ENCODE measurements at regions not wholly inside any gene's neighbourhood (a gene's known extent, or its start where the extent isn't known, plus 50 kb on each side); places are given as distances from the start of the nearest gene placed in this dataset.

DNA sequence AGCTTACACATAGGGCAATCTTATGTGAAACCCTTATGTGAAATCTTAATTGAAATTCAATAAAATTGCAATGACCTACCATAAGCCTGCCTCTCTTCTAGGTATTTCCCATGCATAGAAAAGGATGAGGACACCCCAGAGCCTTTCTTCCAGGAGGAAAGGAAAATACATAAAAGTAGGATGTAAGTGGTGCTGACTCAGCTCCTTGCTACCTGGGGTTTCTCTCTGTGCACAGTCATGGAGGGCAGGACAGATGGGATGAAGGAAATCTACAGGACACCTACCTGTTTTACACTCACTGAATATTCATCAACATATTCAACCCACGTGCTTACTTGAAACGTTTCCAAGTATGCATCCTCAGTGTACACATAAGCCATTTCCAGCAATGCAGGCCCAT lies 1299.2 kb upstream of the SLC10A2 start:
- in situ Hi-C loops (cut with HindIII; ENCODE audit: low sequenced_read_pairs) = loop anchor here (5.0 kb wide), 1 partner anchor 48 kb away; no protein-coding TSS in a partner anchor

DNA sequence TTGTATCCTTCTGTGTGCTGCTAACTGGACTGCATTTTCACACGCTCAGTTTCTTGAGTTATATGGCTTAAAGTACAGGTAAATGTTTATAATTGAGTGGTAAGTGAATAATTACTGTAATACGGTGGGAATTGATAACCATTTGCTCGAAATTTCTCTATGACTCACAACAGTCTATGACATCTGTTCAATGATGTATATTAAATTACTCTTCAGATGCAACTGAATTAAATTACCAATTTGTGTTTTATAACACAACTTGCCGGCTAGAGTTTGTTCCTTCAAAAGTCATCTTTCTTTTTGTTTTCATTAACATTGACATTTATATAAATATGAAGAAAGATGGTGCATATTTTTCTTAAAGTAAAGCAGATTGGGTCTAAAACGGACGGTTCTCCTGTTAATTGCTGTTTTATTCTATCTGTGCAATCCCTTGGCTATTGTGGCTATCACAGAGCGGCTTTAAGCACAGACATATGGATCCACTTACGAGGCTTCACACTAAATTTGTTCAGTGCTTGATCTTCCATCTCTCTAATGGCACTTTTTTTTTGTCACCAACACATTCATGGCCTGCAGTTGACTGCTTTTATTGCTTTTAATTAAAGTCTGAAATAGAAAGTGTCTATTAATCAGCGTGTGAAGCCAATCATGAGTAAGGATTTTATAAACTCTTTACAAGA lies 1291.6 kb upstream of the SLC10A2 start:
- in situ Hi-C loops (cut with HindIII; ENCODE audit: low sequenced_read_pairs) = no loop called here

DNA sequence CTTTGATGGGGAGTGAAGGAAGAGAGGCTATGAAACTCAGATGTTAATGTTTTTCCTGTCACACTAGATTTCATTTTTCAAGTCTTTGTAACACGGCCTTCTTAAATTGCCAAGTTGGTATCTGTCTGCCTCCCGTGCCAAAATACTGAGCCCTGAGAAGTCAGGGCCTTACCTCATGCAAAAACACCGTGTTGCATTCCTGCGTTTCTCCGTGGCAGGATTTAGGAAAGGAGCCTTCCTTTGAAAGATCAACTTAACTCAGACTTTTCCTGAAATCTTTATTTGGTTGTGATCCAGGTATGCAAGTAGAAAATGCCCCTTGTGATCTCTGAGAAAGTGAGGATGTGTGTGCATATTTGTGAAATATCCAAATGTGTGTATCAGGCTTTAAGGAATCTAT lies 1291.0 kb upstream of the SLC10A2 start:
- in situ Hi-C loops (cut with HindIII; ENCODE audit: low sequenced_read_pairs) = no loop called here

DNA sequence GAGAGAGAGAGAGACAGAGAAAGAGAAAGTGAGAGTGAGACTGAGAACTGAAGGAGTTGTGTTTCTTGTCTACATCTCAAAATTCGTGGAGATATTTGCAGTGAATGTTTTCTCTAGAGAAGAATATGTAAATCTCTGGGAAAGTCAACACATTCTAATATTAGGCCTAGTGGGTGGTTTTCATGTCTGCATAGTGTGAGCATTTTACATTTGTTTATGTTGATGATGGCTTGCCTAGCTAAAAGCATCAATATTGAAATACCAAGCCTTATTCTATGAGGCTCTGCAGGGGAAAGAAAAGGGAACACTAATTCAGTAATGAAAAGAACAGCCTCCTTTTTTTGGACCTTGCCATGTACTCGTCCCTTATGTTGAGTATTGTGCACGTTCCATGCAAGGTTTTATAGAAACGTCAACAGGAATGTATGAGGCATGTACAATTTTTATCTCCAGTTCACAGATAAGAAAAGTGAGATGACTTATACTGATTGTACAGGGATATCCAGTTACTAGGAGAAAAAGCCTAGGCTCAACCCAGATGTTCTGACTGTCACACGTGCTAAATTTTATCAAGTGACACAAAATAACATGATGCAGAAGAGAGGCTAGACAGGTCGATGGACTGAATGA lies 1288.9 kb upstream of the SLC10A2 start:
- in situ Hi-C loops (cut with HindIII; ENCODE audit: low sequenced_read_pairs) = no loop called here

DNA sequence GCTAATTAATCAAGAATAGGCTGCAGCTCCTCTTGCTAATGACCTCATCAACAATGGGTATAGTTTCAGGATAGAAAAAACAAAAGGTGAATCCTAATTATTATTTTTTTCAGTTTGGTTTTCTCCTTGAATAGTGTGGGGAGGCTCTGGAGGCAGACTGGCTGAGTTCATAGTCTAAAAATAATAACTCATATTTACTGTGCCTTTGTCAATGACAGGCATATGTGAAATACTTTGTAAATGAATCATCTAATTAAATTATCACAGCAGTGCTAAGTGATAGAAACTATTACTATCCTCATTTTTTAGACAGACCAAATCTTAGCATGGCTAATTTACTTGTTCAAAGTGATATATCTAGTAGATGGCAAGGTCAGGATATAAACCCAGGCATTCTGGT lies 1261.0 kb upstream of the SLC10A2 start:
- in situ Hi-C loops (cut with HindIII; ENCODE audit: low sequenced_read_pairs) = no loop called here

DNA sequence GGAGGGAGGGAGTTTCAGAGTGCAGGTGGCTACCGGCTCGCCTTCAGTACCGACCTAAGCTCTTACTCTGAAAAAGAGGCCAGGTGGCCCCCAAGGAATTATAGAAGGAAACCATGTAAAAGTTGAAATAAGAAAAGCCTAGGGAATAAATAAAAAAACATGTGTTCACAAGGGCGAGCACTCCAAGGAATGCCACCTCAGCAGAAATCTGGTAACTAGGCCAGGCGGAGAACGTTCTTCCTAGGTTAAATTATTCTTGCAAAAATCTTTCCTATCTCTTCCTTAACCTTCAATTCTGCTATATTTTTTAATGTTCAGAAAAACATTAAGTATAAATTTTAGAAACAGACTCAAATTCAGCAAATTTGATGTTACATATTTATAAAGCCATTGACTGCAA lies 1260.3 kb upstream of the SLC10A2 start:
- in situ Hi-C loops (cut with HindIII; ENCODE audit: low sequenced_read_pairs) = no loop called here

DNA sequence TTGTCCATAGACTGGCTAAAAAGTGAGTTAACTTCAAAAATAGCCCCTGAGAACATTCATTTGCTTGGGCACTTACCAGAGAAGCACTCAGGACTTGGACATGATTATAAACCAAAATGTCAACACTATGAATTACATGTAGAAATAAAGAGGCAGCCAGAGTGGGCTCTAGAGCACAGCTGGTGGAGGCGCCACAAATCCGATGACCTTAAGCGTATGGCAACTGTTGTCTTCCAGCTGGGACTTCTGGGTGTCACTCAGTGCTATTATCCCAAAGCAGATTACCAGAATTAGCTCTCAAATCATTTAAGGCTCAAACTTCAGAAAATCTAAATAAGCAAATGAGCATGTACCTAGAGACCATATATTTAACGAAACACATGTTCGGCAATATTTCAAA lies 1255.5 kb upstream of the SLC10A2 start:
- in situ Hi-C loops (cut with HindIII; ENCODE audit: low sequenced_read_pairs) = no loop called here

DNA sequence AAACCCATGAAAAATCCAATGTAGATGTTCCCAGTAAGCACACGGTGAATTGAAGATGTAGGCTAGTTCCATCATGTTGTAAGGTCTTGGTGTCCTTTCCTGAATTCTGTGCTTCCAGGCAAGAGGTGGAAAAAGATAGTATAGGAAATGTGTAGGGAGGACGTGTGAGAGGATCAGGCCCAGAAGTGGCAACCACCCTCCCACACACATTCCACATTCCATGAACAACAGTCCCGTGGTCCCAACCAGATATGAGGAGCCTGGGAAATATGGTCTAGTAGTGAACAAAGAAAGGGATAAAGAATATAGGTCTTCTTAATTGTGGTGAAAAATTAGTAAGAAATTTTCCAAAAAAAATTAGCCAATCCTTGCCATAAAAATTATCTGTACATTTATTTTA lies 1254.2 kb upstream of the SLC10A2 start:
- in situ Hi-C loops (cut with HindIII; ENCODE audit: low sequenced_read_pairs) = no loop called here

DNA sequence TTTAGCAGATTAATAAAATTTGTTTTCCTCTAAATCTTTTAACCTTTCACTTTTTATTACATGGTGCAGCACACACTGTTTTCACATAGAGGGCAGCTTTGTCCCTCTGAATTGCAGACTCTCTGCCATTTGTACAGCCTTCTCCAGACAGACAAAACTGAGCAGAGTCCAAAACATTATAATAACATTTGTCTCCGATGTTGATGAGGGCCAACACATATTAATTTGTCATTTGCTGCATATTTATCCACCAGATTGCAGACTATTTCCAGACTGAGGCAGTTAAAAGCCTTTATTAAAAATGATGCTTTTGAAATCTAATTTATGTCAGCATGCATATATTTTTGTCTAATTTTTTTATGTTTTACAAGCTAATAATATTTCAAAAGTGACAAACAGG lies 1251.9 kb upstream of the SLC10A2 start:
- in situ Hi-C loops (cut with HindIII; ENCODE audit: low sequenced_read_pairs) = loop anchor here (5.0 kb wide), 2 partner anchors 49 to 51 kb away; no protein-coding TSS in a partner anchor

DNA sequence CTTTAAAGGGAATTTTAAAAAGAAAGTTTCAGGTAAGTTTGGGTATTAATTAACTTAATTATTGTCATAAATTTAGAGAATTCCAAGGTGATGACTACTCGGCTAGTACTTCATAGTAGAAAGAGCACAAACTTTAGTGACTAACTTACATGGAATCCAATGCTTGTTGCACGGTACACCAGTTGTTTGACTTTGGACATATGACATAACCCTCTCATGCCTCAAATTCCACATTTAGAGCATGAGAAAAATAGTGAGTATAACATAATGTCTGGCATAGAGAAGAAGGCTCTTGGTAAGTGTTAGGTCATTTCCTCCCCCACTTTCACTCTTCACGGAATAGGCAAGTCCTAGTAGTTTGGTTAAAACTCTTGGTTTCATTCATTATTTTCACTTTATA lies 1249.4 kb upstream of the SLC10A2 start:
- in situ Hi-C loops (cut with HindIII; ENCODE audit: low sequenced_read_pairs) = loop anchor here (5.0 kb wide), 2 partner anchors 48 to 52 kb away; no protein-coding TSS in a partner anchor

DNA sequence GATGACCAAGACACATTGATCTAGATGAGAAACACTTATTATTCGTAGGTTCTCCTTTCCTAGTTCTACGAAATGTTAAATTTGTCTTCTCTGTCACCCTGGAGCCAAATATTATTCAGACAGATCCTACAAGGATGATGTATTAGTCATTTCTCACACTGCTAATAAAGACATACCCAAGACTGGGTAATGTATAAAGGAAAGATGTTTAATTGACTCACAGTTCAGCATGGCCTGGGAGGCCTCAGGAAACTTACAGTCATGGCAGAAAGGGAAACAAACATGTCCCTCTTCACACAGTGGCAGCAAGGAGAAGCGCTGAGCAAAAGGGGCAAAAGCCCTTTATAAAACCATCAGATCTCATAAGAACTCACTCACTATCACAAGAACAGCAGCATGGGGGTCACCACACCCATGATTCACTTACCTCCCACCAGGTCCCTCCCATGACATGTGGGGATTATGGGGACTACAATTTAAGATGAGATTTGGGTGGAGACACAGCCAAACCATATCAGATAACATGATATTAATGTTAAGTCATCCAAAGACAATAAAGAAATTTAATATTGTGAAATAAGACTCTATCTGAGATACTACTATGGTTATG lies 1248.8 kb upstream of the SLC10A2 start:
- in situ Hi-C loops (cut with HindIII; ENCODE audit: low sequenced_read_pairs) = loop anchor here (5.0 kb wide), 2 partner anchors 48 to 52 kb away; no protein-coding TSS in a partner anchor

DNA sequence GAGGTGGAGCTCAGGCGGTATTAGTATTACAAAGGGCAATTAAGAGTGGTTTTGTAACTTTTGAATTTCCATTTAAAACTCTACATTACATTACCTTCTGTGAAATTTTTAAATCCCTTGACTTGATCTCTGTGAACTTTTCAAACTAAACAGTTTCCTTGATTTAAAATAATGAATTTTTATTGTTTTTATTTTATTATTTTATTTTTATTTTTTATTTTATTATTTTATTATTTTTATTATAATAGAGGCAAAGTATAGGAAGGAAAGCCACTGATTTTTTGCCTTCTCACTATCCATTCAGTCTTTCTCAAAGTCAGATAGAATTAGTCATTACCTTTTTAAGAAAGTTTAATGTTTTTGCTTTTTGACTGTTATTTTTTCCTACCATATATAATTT lies 1248.1 kb upstream of the SLC10A2 start:
- in situ Hi-C loops (cut with HindIII; ENCODE audit: low sequenced_read_pairs) = no loop called here

DNA sequence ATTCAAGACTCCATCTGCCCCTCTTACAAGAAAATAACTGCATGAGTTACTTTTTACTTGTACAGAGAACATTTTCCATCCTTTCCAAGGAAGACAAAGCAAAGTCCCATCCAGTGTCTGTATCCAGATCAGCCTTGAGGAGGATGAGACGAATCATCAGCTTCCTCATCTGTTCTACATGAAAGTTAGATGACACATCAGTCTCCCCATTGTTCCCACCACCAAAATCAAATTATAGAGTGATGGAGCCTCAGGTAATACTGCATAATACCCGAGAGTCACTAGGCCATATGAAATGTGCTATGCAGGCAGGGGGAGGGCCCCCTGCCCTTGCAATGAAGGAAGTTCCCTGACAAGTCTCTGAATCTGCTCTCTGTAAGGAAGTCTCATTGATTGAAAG lies 1244.6 kb upstream of the SLC10A2 start:
- in situ Hi-C loops (cut with HindIII; ENCODE audit: low sequenced_read_pairs) = no loop called here

DNA sequence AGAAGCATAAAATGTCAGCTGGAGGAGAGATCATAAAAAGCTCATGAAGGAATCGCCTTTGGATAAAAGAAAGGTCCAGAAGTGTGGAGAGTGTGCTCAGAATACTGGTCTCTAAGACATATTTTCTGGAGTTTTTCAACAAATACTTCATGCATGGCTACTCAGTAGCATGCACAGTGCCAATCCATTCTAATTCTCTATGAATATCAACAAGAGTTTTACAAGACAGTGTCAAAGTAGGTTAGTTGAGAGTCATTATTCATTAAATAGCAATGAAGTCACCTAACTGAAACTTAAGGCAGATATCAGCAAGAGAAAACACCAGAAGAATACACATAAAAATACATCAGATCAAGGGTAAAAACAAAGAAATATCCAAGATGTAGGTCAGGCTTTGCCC lies 1243.2 kb upstream of the SLC10A2 start:
- in situ Hi-C loops (cut with HindIII; ENCODE audit: low sequenced_read_pairs) = no loop called here

DNA sequence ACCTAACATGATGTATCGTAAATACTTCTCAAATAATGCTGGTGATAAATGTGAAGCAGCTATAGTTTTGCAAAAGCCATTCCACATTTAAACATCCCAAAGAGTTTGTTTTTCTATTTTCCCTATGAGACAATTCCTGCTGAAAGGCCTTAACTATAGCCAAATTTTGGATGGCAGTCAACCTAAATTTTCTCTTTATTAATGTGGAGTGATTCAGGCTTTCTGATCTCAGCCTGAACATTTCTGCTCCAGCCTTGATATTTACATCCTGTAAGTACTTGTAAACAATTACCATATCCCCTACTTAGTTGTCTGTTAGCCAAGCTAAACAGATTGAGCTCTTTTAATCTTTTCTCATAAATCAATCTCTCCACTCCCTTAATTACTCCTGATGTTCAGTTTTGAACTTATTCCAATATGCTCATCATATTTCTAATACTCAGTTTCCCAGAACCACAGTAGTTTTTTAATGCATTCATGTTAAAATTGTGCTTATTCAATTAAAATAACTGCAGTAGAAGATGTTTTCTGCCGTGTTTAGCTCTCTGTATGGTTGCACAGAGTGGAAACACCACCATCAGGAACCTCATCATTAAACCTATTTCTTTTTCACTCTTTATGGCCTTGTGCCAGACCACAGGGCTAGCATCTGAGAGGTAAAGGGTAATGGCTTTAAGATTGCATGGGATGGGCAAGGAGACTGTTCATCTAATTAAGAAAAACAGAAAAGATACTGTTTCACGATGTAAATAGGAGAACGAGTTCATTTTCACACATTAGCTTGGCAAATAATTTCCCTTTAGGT lies 1235.2 kb upstream of the SLC10A2 start:
- in situ Hi-C loops (cut with HindIII; ENCODE audit: low sequenced_read_pairs) = no loop called here

DNA sequence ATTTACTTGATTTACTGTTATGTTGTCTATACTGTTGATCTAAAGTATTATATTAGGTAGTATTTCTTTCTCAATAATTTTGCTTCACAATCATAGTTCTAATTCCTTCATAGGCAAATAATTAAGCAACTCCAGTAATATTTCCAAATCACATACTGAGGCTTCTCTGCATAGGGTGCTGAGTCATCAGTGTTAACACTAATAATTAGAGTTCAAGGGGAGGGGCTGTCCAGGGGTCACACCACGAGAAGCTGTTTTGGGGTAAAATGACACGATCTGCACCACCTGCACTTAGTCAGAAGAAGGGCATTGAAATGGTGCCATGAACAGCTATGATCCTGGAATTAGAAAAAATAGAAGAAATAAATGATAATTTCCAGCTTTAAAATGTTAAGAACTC lies 1230.9 kb upstream of the SLC10A2 start:
- in situ Hi-C loops (cut with HindIII; ENCODE audit: low sequenced_read_pairs) = no loop called here

DNA sequence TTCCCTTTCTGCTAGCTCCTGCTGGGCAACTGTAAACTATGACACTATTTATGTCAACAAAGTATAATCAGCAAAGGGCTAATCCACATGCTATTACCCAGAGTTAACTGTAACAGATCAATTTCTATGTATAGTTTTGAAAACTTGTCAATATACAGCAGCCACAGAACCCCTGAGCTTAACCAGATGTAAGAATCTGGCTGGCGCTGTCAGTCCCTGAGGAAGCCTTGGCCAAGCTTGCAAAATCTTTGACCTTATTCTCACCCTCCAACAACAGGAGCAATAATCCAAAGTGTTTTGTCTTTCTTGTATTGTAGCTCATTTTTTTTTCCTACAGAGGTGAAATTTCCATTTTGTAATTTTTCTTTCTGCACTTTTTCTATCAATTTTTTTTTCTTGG lies 1230.1 kb upstream of the SLC10A2 start:
- in situ Hi-C loops (cut with HindIII; ENCODE audit: low sequenced_read_pairs) = no loop called here

DNA sequence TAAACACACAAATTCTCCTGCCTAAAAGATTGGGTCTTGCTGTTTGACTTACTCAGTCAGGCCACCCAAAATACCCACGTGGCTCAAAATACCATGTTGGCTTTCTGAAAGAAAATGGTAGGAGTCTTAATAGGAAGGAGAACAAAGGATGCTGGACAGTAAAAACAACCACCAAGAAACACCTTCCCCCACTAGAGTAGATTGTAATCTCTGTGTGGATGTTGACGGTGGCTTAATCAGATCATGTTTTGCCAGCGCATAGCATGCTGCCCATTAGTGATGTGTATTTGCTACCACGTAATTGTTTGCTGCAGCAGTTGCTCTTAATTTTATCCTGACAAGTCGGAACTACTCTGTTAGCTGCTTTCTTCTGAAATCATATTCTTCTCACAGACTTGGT lies 1229.3 kb upstream of the SLC10A2 start:
- in situ Hi-C loops (cut with HindIII; ENCODE audit: low sequenced_read_pairs) = no loop called here

DNA sequence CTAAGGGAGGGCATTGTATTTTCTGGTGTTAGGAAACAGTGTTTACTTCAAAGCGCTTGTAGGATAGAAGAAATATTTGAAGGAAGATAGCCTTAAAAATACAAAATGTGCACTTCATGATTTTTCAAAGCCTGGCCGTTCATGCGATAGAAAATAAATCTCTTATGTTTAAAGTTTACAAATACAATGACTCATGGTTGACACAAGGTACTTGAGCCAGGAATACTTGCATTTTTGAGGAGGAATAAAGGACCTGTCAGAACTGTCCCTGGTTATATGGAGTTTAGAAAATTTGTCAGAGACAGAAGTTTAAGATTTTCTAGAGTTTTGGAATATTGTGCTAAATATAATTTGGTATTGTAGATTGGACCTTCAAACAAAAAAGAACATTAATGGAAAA lies 1223.2 kb upstream of the SLC10A2 start:
- in situ Hi-C loops (cut with HindIII; ENCODE audit: low sequenced_read_pairs) = loop anchor here (5.0 kb wide), 1 partner anchor 48 kb away; no protein-coding TSS in a partner anchor

DNA sequence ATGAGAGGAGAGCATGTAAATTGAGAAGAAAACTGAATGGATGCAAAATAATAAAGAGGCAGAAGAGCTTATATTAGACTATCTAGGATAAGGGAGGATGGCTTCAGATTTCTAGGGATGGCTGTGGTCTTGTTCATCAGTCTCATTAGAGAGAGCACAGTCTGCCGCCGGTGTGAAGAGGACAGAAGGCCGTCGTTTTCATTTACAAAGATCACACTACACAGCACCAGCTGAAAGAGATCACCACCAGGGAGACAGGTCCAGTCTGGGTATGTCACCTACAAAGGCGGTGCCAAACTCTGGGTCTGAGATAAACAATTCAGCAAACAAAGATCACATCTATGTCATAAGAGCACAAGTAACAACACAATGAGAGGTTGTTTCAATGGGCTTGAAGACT lies 1222.3 kb upstream of the SLC10A2 start:
- in situ Hi-C loops (cut with HindIII; ENCODE audit: low sequenced_read_pairs) = loop anchor here (5.0 kb wide), 1 partner anchor 49 kb away; no protein-coding TSS in a partner anchor
